H1 (cell line): ENCODE measurements at regions not wholly inside any gene's neighbourhood (a gene's known extent, or its start where the extent isn't known, plus 50 kb on each side); places are given as distances from the start of the nearest gene placed in this dataset.

Source experiments
- CEBPB ChIP-seq: IDR thresholded peaks from 2 replicates; pipeline ENCODE4 v1.6.1; 2012; ENCODE audit warnings: low read depth, low read length
- EP300 ChIP-seq, 2 experiments: IDR thresholded peaks; 1 replicate in 1 of 2; 2 replicates in 1 of 2; pipeline ENCODE4 v1.6.1; 2011 to 2012; ENCODE audit warnings: low read depth in 2 of 2, low read length in 2 of 2, mild to moderate bottlenecking in 2 of 2, borderline replicate concordance in 1 of 2, inconsistent platforms in 1 of 2, moderate library complexity in 1 of 2
- HDAC2 ChIP-seq, 2 experiments: fragments of 300-600 bp in 1 of 2; sonication (generic) in 1 of 2; IDR thresholded peaks; 2 replicates each; pipeline ENCODE4 v1.6.1; 2011 to 2012; ENCODE audit warnings: low read depth in 2 of 2, low read length in 2 of 2, mild to moderate bottlenecking in 2 of 2, moderate library complexity in 2 of 2, borderline replicate concordance in 1 of 2, inconsistent platforms in 1 of 2
- HDAC6 ChIP-seq: IDR thresholded peaks from one replicate; pipeline ENCODE4 v1.7.1; 2012; ENCODE audit warnings: low read depth, mild to moderate bottlenecking, inconsistent platforms, low read length, moderate library complexity
- POLR2A ChIP-seq, 2 experiments: IDR thresholded peaks; 1 replicate in 1 of 2; 2 replicates in 1 of 2; pipeline ENCODE4 v1.6.1; 2011; ENCODE audit warnings: low read depth in 2 of 2, low read length in 2 of 2, mild to moderate bottlenecking in 2 of 2; ENCODE audit errors: control extremely low read depth in 1 of 2
- RAD21 ChIP-seq, 2 experiments: IDR thresholded peaks in 1 of 2; conservative IDR thresholded peaks in 1 of 2; 2 replicates each; pipeline ENCODE4 v1.6.1; 2011; ENCODE audit warnings: low read depth in 2 of 2, low read length in 2 of 2, improper control_type of control experiment in 1 of 2, inconsistent platforms in 1 of 2, mild to moderate bottlenecking in 1 of 2, moderate library complexity in 1 of 2
- SIN3A ChIP-seq, 2 experiments: IDR thresholded peaks in 1 of 2; conservative IDR thresholded peaks in 1 of 2; 2 replicates each; pipeline ENCODE4 v1.6.1; 2011 to 2012; ENCODE audit warnings: low read length in 2 of 2, improper control_type of control experiment in 1 of 2, low read depth in 1 of 2, mild to moderate bottlenecking in 1 of 2
- TF ChIP-seq, protein P1 (sequence below), 3 experiments: IDR thresholded peaks; 1 replicate in 2 of 3; 2 replicates in 1 of 3; pipeline versions ENCODE4 v1.5.1 to v1.6.1; 2011; ENCODE audit warnings: low read length in 3 of 3, mild to moderate bottlenecking in 3 of 3, inconsistent platforms in 2 of 3, low read depth in 1 of 3, moderate library complexity in 1 of 3; ENCODE audit not compliant: insufficient read depth in 1 of 3; ENCODE audit errors: control extremely low read depth in 1 of 3
- TF ChIP-seq, protein P2 (sequence below): IDR thresholded peaks from 2 replicates; pipeline ENCODE4 v1.6.1; 2012; ENCODE audit warnings: inconsistent platforms

DNA sequence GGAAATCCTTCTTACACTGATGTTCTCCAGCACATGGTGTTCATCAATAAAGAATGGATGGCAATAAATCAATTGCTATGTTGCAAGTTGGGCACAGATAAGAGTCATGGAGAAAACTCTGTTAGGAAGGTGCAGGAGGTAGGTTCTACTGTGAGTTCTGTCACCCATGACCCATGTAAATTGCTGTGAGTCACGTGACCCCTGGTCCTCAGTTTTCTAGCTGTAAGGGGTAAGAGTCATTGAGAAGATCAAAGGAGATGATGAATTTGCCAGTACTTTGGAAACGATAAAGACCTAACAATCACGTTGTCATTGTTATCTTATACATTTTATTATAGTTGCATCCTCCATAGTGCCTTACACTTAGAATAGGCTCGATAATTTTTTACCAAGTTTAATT lies 235.2 kb upstream of the ARID2 start:
- TF ChIP-seq, protein P1, sequence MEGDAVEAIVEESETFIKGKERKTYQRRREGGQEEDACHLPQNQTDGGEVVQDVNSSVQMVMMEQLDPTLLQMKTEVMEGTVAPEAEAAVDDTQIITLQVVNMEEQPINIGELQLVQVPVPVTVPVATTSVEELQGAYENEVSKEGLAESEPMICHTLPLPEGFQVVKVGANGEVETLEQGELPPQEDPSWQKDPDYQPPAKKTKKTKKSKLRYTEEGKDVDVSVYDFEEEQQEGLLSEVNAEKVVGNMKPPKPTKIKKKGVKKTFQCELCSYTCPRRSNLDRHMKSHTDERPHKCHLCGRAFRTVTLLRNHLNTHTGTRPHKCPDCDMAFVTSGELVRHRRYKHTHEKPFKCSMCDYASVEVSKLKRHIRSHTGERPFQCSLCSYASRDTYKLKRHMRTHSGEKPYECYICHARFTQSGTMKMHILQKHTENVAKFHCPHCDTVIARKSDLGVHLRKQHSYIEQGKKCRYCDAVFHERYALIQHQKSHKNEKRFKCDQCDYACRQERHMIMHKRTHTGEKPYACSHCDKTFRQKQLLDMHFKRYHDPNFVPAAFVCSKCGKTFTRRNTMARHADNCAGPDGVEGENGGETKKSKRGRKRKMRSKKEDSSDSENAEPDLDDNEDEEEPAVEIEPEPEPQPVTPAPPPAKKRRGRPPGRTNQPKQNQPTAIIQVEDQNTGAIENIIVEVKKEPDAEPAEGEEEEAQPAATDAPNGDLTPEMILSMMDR (IDR thresholded peaks at IDR 0.05; ENCODE audit: control extremely low read depth in 1 of 3, insufficient read depth in 1 of 3, low read depth in 1 of 3, low read length in 3 of 3): no peak
- TF ChIP-seq EP300 (IDR thresholded peaks at IDR 0.05; ENCODE audit: borderline replicate concordance in 1 of 2, low read depth in 2 of 2, low read length in 2 of 2): no peak
- TF ChIP-seq CEBPB: no peak
- TF ChIP-seq, protein P2, sequence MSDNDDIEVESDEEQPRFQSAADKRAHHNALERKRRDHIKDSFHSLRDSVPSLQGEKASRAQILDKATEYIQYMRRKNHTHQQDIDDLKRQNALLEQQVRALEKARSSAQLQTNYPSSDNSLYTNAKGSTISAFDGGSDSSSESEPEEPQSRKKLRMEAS: no peak
- TF ChIP-seq HDAC6: no peak
- no peak for TF ChIP-seq SIN3A (conservative IDR thresholded peaks at IDR 0.05 in 1 of 2, IDR thresholded peaks at IDR 0.05 in 1 of 2; ENCODE audit: low read depth in 1 of 2, low read length in 2 of 2)
- TF ChIP-seq HDAC2 (IDR thresholded peaks at IDR 0.05; ENCODE audit: borderline replicate concordance in 1 of 2, low read depth in 2 of 2, low read length in 2 of 2): no peak
- no peak for TF ChIP-seq POLR2A (IDR thresholded peaks at IDR 0.05; ENCODE audit: control extremely low read depth in 1 of 2, low read depth in 2 of 2, low read length in 2 of 2)
- no peak for TF ChIP-seq RAD21 (IDR thresholded peaks at IDR 0.05 in 1 of 2, conservative IDR thresholded peaks at IDR 0.05 in 1 of 2; ENCODE audit: low read depth in 2 of 2, low read length in 2 of 2)
